ENCODE measurements at regions not wholly inside any gene's neighbourhood (a gene's known extent, or its start where the extent isn't known, plus 50 kb on each side); places are given as distances from the start of the nearest gene placed in this dataset.

DNA sequence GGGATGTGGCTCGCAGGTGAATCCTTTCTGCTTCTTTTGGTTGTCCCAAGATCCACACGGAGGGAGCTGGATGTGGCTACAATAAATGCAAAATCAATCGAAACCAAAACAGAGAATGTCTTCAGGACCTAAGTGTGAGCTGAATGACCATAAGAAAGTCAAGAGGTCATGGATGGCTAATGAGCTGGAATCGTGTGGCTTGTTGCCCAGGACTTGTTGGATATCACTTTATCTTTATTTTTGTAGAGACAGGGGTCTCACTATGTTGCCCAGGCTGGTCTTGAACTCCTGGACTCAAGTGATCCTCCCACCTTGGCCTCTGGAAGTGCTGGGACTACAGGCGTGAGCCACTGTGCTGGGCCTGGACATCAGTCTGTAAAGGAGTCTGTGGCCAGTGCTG is 326.8 kb upstream of the N4BP1 start:
- intact Hi-C loops (cut with micrococcal nuclease) = no loop called here
- no peaks in the 10 kb centered on the region for H3K27me3 ChIP-seq (replicated peaks in 1 of 4; ENCODE audit: control extremely low read depth in 1 of 4, control insufficient read depth in 3 of 4, insufficient read depth in 4 of 4, low read length in 3 of 4)
- no peaks in the 10 kb centered on the region for H3K79me2 ChIP-seq (ENCODE audit: control insufficient read depth, insufficient read depth, low read length)
- H3K4me1 Mint-ChIP-seq = no peaks in the 10 kb centered on the region
- peaks cover 0 to 8% (median 0%) of the 10 kb centered on the region in 3 donors for H3K9me3 ChIP-seq (ENCODE audit: control extremely low read depth in 1 of 3, control insufficient read depth in 2 of 3, insufficient read depth in 1 of 3, low read length in 2 of 3)
- no peaks in the 10 kb centered on the region for H4K20me1 ChIP-seq (ENCODE audit: control insufficient read depth, insufficient read depth, low read length, poor library complexity, severe bottlenecking)
- no peaks in the 10 kb centered on the region for H3K4me1 ChIP-seq (ENCODE audit: control insufficient read depth in 2 of 2, insufficient read depth in 2 of 2, low read length in 2 of 2)
- ChIA-PET CTCF (no interaction called here), POLR2A (no interaction called here)
- no peak overlapping the region for H3K9ac ChIP-seq (ENCODE audit: low read length)
- no peaks in the 10 kb centered on the region for H3K9me3 Mint-ChIP-seq (ENCODE audit: insufficient read depth)
- H3K4me3 Mint-ChIP-seq = no peak overlapping the region
- H3K27ac Mint-ChIP-seq = no peak overlapping the region
- 79% methylated on average over 5 of the region's 5 CpGs for WGBS (ENCODE audit: insufficient coverage)
- no peak overlapping the region for H3K27ac ChIP-seq (ENCODE audit: low read length in 2 of 2)
- TF ChIP-seq EZH2 (IDR thresholded peaks at IDR 0.05; ENCODE audit: borderline replicate concordance, insufficient read depth, low read depth, low read length, poor library complexity, severe bottlenecking) = no peak
- TF ChIP-seq, protein P1, sequence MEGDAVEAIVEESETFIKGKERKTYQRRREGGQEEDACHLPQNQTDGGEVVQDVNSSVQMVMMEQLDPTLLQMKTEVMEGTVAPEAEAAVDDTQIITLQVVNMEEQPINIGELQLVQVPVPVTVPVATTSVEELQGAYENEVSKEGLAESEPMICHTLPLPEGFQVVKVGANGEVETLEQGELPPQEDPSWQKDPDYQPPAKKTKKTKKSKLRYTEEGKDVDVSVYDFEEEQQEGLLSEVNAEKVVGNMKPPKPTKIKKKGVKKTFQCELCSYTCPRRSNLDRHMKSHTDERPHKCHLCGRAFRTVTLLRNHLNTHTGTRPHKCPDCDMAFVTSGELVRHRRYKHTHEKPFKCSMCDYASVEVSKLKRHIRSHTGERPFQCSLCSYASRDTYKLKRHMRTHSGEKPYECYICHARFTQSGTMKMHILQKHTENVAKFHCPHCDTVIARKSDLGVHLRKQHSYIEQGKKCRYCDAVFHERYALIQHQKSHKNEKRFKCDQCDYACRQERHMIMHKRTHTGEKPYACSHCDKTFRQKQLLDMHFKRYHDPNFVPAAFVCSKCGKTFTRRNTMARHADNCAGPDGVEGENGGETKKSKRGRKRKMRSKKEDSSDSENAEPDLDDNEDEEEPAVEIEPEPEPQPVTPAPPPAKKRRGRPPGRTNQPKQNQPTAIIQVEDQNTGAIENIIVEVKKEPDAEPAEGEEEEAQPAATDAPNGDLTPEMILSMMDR (IDR thresholded peaks at IDR 0.05) = no peak
- H2AFZ ChIP-seq (ENCODE audit: insufficient read depth, low read depth, low read length, poor library complexity, severe bottlenecking) = no peak overlapping the region
- H3K27me3 Mint-ChIP-seq = no peaks in the 10 kb centered on the region
- no peaks in the 10 kb centered on the region for H3K36me3 ChIP-seq (replicated peaks in 1 of 2; ENCODE audit: control extremely low read depth in 1 of 2, control insufficient read depth in 1 of 2, extremely low read depth in 1 of 2, insufficient read depth in 2 of 2, low read length in 1 of 2)
- DNase-seq (no peak), ATAC-seq (ENCODE audit: low read depth) (no peak)
- no peak overlapping the region for H3K4me3 ChIP-seq (ENCODE audit: control extremely low read depth in 1 of 5, extremely low read depth in 1 of 5, insufficient read depth in 1 of 5, low read depth in 2 of 5, low read length in 4 of 5)
- H3K4me2 ChIP-seq (replicated peaks; ENCODE audit: low read depth, low read length, poor library complexity, severe bottlenecking) = no peak overlapping the region

DNA sequence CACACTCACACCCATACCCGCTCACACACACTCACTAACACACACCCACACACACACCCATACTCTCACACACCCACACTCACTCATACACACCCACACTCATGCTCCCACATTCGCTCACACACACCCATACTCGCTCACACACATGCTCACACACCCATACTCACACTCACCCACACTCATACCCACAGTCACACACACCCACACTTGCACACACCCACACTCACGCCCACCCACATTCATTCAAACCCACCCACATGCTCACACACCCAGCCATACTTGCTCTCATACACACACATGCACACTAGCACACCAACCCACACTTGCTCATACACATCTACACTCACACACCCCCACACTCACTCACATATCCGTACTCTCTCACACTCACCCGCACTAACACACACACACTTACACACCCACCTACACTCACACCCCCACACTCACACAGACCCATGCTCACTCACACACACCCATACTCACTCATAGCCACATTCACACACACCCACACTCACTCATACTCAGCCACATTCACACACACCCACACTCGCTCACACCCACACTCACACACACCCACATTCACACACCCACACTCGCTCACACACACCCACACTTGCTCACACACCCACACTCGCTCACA is 322.4 kb upstream of the N4BP1 start:
- Mint-ChIP-seq H3K27ac (no peak overlapping the region), H3K4me1 (no peaks in the 10 kb centered on the region), H3K4me3 (no peak overlapping the region), H3K9me3 (ENCODE audit: insufficient read depth) (no peaks in the 10 kb centered on the region), H3K27me3 (no peaks in the 10 kb centered on the region)
- ChIA-PET POLR2A (no interaction called here), CTCF (no interaction called here)
- H4K20me1 ChIP-seq (ENCODE audit: control insufficient read depth, insufficient read depth, low read length, poor library complexity, severe bottlenecking) = no peaks in the 10 kb centered on the region
- no peak overlapping the region for H2AFZ ChIP-seq (ENCODE audit: insufficient read depth, low read depth, low read length, poor library complexity, severe bottlenecking)
- no peaks in the 10 kb centered on the region for H3K4me1 ChIP-seq (ENCODE audit: control insufficient read depth in 2 of 2, insufficient read depth in 2 of 2, low read length in 2 of 2)
- no peaks in the 10 kb centered on the region for H3K27me3 ChIP-seq (replicated peaks in 1 of 4; ENCODE audit: control extremely low read depth in 1 of 4, control insufficient read depth in 3 of 4, insufficient read depth in 4 of 4, low read length in 3 of 4)
- WGBS (ENCODE audit: insufficient coverage) = 78% methylated on average over 9 of the region's 9 CpGs
- H3K9ac ChIP-seq (ENCODE audit: low read length) = no peak overlapping the region
- H3K79me2 ChIP-seq (ENCODE audit: control insufficient read depth, insufficient read depth, low read length) = no peaks in the 10 kb centered on the region
- no peak for DNase-seq
- H3K9me3 ChIP-seq (ENCODE audit: control extremely low read depth in 1 of 3, control insufficient read depth in 2 of 3, insufficient read depth in 1 of 3, low read length in 2 of 3) = peaks cover 0 to 23% (median 0%) of the 10 kb centered on the region in 3 donors
- intact Hi-C loops (cut with micrococcal nuclease) = no loop called here
- H3K4me2 ChIP-seq (replicated peaks; ENCODE audit: low read depth, low read length, poor library complexity, severe bottlenecking) = no peak overlapping the region
- H3K4me3 ChIP-seq (ENCODE audit: control extremely low read depth in 1 of 5, extremely low read depth in 1 of 5, insufficient read depth in 1 of 5, low read depth in 2 of 5, low read length in 4 of 5) = no peak overlapping the region
- no peak overlapping the region for H3K27ac ChIP-seq (ENCODE audit: low read length in 2 of 2)
- TF ChIP-seq, protein P1 (IDR thresholded peaks at IDR 0.05) = no peak
- TF ChIP-seq EZH2 (IDR thresholded peaks at IDR 0.05; ENCODE audit: borderline replicate concordance, insufficient read depth, low read depth, low read length, poor library complexity, severe bottlenecking) = no peak
- no peaks in the 10 kb centered on the region for H3K36me3 ChIP-seq (replicated peaks in 1 of 2; ENCODE audit: control extremely low read depth in 1 of 2, control insufficient read depth in 1 of 2, extremely low read depth in 1 of 2, insufficient read depth in 2 of 2, low read length in 1 of 2)
- ATAC-seq (ENCODE audit: low read depth) = no peak

All from B cell (primary cell).